ENCODE measurements at regions not wholly inside any gene's neighbourhood (a gene's known extent, or its start where the extent isn't known, plus 50 kb on each side); places are given as distances from the start of the nearest gene placed in this dataset.

GRCh38 chr1:229192853-229193252 is 78.1 kb upstream of the RAB4A start:
- intact Hi-C loops (cut with DNase I; ENCODE audit: low total_unique reads), result no loop called here
- Histone ChIP-seq H3K9me3 (no peaks in the 10 kb centered on the region), H3K27me3 (no peaks in the 10 kb centered on the region), H3K27ac (no peak overlapping the region), H3K36me3 (no peaks in the 10 kb centered on the region), H3K4me1 (no peaks in the 10 kb centered on the region), H3K4me3 (no peak overlapping the region)
- no peak for ATAC-seq
- TF ChIP-seq POLR2A (IDR thresholded peaks at IDR 0.05) (no peak), CTCF (IDR thresholded peaks at IDR 0.05 in 4 of 5, conservative IDR thresholded peaks at IDR 0.05 in 1 of 5) (no peak)
- in situ Hi-C loops (cut with MboI; ENCODE audit: low sequenced_read_pairs in 4 of 4), result no loop called here
- DNase-seq, result no peak

- no peaks in the 10 kb centered on the region for H3K9me3 ChIP-seq
- no peaks in the 10 kb centered on the region for H3K27me3 ChIP-seq
- no peaks in the 10 kb centered on the region for H3K4me1 ChIP-seq
- H3K27ac ChIP-seq, result no peak overlapping the region
- TF ChIP-seq POLR2A (IDR thresholded peaks at IDR 0.05) (no peak), CTCF (IDR thresholded peaks at IDR 0.05 in 4 of 5, conservative IDR thresholded peaks at IDR 0.05 in 1 of 5) (no peak)
- intact Hi-C loops (cut with DNase I; ENCODE audit: low total_unique reads), result no loop called here
- H3K4me3 ChIP-seq, result no peak overlapping the region
- DNase-seq (no peak), ATAC-seq (no peak)
- in situ Hi-C loops (cut with MboI; ENCODE audit: low sequenced_read_pairs in 4 of 4), result no loop called here
- H3K36me3 ChIP-seq, result no peaks in the 10 kb centered on the region
These were observed 76.8 kb upstream of the RAB4A start for GRCh38 chr1:229194096-229194495.

- intact Hi-C loops (cut with DNase I; ENCODE audit: low total_unique reads) (no loop called here), in situ Hi-C loops (cut with MboI; ENCODE audit: low sequenced_read_pairs in 4 of 4) (no loop called here)
- Histone ChIP-seq H3K27me3 (no peaks in the 10 kb centered on the region), H3K36me3 (no peaks in the 10 kb centered on the region), H3K4me1 (no peaks in the 10 kb centered on the region), H3K27ac (no peak overlapping the region), H3K9me3 (no peaks in the 10 kb centered on the region), H3K4me3 (no peak overlapping the region)
- TF ChIP-seq CTCF (IDR thresholded peaks at IDR 0.05 in 4 of 5, conservative IDR thresholded peaks at IDR 0.05 in 1 of 5), result no peak
- no peak for TF ChIP-seq POLR2A (IDR thresholded peaks at IDR 0.05)
- DNase-seq (no peak), ATAC-seq (no peak)
These were observed 75.7 kb upstream of the RAB4A start for GRCh38 chr1:229195246-229195645.

- intact Hi-C loops (cut with DNase I; ENCODE audit: low total_unique reads) (no loop called here), in situ Hi-C loops (cut with MboI; ENCODE audit: low sequenced_read_pairs in 4 of 4) (no loop called here)
- Histone ChIP-seq H3K27me3 (no peaks in the 10 kb centered on the region), H3K4me3 (no peak overlapping the region), H3K36me3 (no peaks in the 10 kb centered on the region), H3K27ac (no peak overlapping the region), H3K4me1 (no peaks in the 10 kb centered on the region), H3K9me3 (no peaks in the 10 kb centered on the region)
- no peak for TF ChIP-seq POLR2A (IDR thresholded peaks at IDR 0.05)
- TF ChIP-seq CTCF (IDR thresholded peaks at IDR 0.05 in 4 of 5, conservative IDR thresholded peaks at IDR 0.05 in 1 of 5), result no peak
- DNase-seq (no peak), ATAC-seq (no peak)
These were observed 74.3 kb upstream of the RAB4A start for GRCh38 chr1:229196404-229197264.

- Histone ChIP-seq H3K4me3 (no peak overlapping the region), H3K27ac (no peak overlapping the region), H3K4me1 (no peaks in the 10 kb centered on the region), H3K36me3 (no peaks in the 10 kb centered on the region), H3K27me3 (no peaks in the 10 kb centered on the region), H3K9me3 (no peaks in the 10 kb centered on the region)
- DNase-seq, result no peak
- intact Hi-C loops (cut with DNase I; ENCODE audit: low total_unique reads), result no loop called here
- no peak for ATAC-seq
- no peak for TF ChIP-seq CTCF (IDR thresholded peaks at IDR 0.05 in 4 of 5, conservative IDR thresholded peaks at IDR 0.05 in 1 of 5)
- no peak for TF ChIP-seq POLR2A (IDR thresholded peaks at IDR 0.05)
- in situ Hi-C loops (cut with MboI; ENCODE audit: low sequenced_read_pairs in 4 of 4), result no loop called here
These were observed 73.7 kb upstream of the RAB4A start for GRCh38 chr1:229197265-229197585.

Data from gastrocnemius medialis (tissue), 4 donors.